Naive B cell (primary cell): ENCODE measurements at regions not wholly inside any gene's neighbourhood (a gene's known extent, or its start where the extent isn't known, plus 50 kb on each side); places are given as distances from the start of the nearest gene placed in this dataset.
"Not testable (repeated sequence)": the region's sequence is repeated elsewhere in the genome, so short reads cannot be mapped to it uniquely, and the experiment has no call there.

Source experiments
- ATAC-seq, 2 donors: fragments of 150-1000 bp; cut with Tn5 transposase; 2 replicates each; pipeline ENCODE4 v1.10.0; 2021; ENCODE audit warnings: low read depth in 2 of 2, mild to moderate bottlenecking in 2 of 2, moderate library complexity in 2 of 2
- DNase-seq: peaks from one replicate; pipeline ENCODE4 v3.0.0; 2022
- H3K27ac Mint-ChIP-seq, 6 donors: one replicate each; pipeline ENCODE4 v1.8.0; 2020 to 2022; ENCODE audit warnings: mild to moderate bottlenecking in 6 of 6, mixed read lengths in 6 of 6, moderate library complexity in 5 of 6, inconsistent platforms in 2 of 6
- H3K27me3 Mint-ChIP-seq, 3 donors: one replicate each; pipeline ENCODE4 v1.8.0; 2021 to 2022; ENCODE audit warnings: mixed read lengths in 3 of 3, mild to moderate bottlenecking in 1 of 3
- H3K36me3 Mint-ChIP-seq, 2 donors: one replicate each; pipeline ENCODE4 v1.8.0; 2020 to 2022; ENCODE audit warnings: mixed read lengths in 2 of 2, inconsistent platforms in 1 of 2, mild to moderate bottlenecking in 1 of 2
- H3K4me1 Mint-ChIP-seq, 3 donors: one replicate each; pipeline ENCODE4 v1.8.0; 2020 to 2022; ENCODE audit warnings: mixed read lengths in 3 of 3, inconsistent platforms in 1 of 3, mild to moderate bottlenecking in 1 of 3, moderate library complexity in 1 of 3
- H3K4me3 Mint-ChIP-seq, 8 donors: one replicate each; pipeline ENCODE4 v1.8.0; 2020 to 2022; ENCODE audit warnings: mild to moderate bottlenecking in 8 of 8, mixed read lengths in 8 of 8, moderate library complexity in 8 of 8, inconsistent platforms in 2 of 8
- H3K9me3 Mint-ChIP-seq, 7 donors: one replicate each; pipeline ENCODE4 v1.8.0; 2020 to 2022; ENCODE audit warnings: mixed read lengths in 7 of 7, mild to moderate bottlenecking in 5 of 7, inconsistent platforms in 2 of 7, moderate library complexity in 1 of 7

- Mint-ChIP-seq H3K4me1 (peaks cover 0 to 4% (median 1%) of the 10 kb centered on the region in 3 donors), H3K4me3 (no peak overlapping the region), H3K9me3 (peaks cover 3 to 23% (median 20%) of the 10 kb centered on the region in 7 donors), H3K36me3 (peaks cover 3 to 13% of the 10 kb centered on the region in 2 donors), H3K27me3 (peaks cover 0 to 6% (median 5%) of the 10 kb centered on the region in 3 donors), H3K27ac (no peak overlapping the region)
- ATAC-seq: no peak
- no peak for DNase-seq
These were observed 120.9 kb upstream of the CDC42EP3 start for GRCh38 chr2:37792366-37792765.

- DNase-seq: no peak
- Mint-ChIP-seq H3K36me3 (peaks cover 0 to 8% of the 10 kb centered on the region in 2 donors), H3K4me1 (peaks cover under 1 to 6% (median 4%) of the 10 kb centered on the region in 3 donors), H3K4me3 (no peak overlapping the region), H3K27me3 (peaks cover 0 to 6% (median 0%) of the 10 kb centered on the region in 3 donors), H3K9me3 (peaks cover 0 to 17% (median 14%) of the 10 kb centered on the region in 7 donors), H3K27ac (peak overlapping the region in 1 of 6 donors; percentile 11)
- no peak for ATAC-seq
These were observed 121.6 kb upstream of the CDC42EP3 start for GRCh38 chr2:37793004-37793403.

GRCh38 chr2:37794717-37795116 is 123.3 kb upstream of the CDC42EP3 start:
- Mint-ChIP-seq H3K4me3 (no peak overlapping the region), H3K36me3 (no peaks in the 10 kb centered on the region), H3K4me1 (peaks cover 10 to 14% (median 13%) of the 10 kb centered on the region in 3 donors), H3K27me3 (peaks cover 0 to 6% (median 0%) of the 10 kb centered on the region in 3 donors), H3K27ac (no peak overlapping the region), H3K9me3 (peaks cover 0 to 2% (median under 1%) of the 10 kb centered on the region in 7 donors)
- ATAC-seq: no peak
- DNase-seq: no peak

GRCh38 chr2:37795456-37795855 is 124.0 kb upstream of the CDC42EP3 start:
- peaks cover 0 to 2% (median 0%) of the 10 kb centered on the region in 7 donors for H3K9me3 Mint-ChIP-seq
- H3K4me1 Mint-ChIP-seq: peaks cover 10 to 14% (median 13%) of the 10 kb centered on the region in 3 donors
- ATAC-seq (no peak), DNase-seq (no peak)
- no peaks in the 10 kb centered on the region for H3K36me3 Mint-ChIP-seq
- no peak overlapping the region for H3K27ac Mint-ChIP-seq
- H3K27me3 Mint-ChIP-seq: peaks cover 0 to 6% (median 0%) of the 10 kb centered on the region in 3 donors
- H3K4me3 Mint-ChIP-seq: no peak overlapping the region

- Mint-ChIP-seq H3K27ac (no peak overlapping the region), H3K36me3 (no peaks in the 10 kb centered on the region), H3K27me3 (peaks cover 0 to 6% (median 0%) of the 10 kb centered on the region in 3 donors), H3K4me1 (peaks cover 10 to 14% (median 13%) of the 10 kb centered on the region in 3 donors), H3K4me3 (no peak overlapping the region), H3K9me3 (peaks cover 0 to 2% (median 0%) of the 10 kb centered on the region in 7 donors)
- no peak for DNase-seq
- no peak for ATAC-seq
These were observed 124.5 kb upstream of the CDC42EP3 start for GRCh38 chr2:37795938-37796337.

GRCh38 chr2:37796481-37796880 is 125.0 kb upstream of the CDC42EP3 start:
- Mint-ChIP-seq H3K4me3 (no peak overlapping the region), H3K4me1 (peaks cover 10 to 14% (median 13%) of the 10 kb centered on the region in 3 donors), H3K27ac (no peak overlapping the region), H3K27me3 (peaks cover 0 to 6% (median 0%) of the 10 kb centered on the region in 3 donors), H3K36me3 (no peaks in the 10 kb centered on the region), H3K9me3 (peaks cover 0 to 2% (median 0%) of the 10 kb centered on the region in 7 donors)
- DNase-seq: no peak
- ATAC-seq: no peak

GRCh38 chr2:37797081-37797480 is 125.6 kb upstream of the CDC42EP3 start:
- Mint-ChIP-seq H3K36me3 (no peaks in the 10 kb centered on the region), H3K27ac (peak overlapping the region in 1 of 6 donors; percentile 63)
- DNase-seq: no peak

GRCh38 chr2:37798315-37799005 is 126.6 kb upstream of the RMDN2 start:
- peak overlapping the region in 3 of 6 donors; percentile 21 to 60 (median 23) for H3K27ac Mint-ChIP-seq
- H3K36me3 Mint-ChIP-seq: no peaks in the 10 kb centered on the region
- peaks cover 0 to 2% (median 0%) of the 10 kb centered on the region in 7 donors for H3K9me3 Mint-ChIP-seq
- peak overlapping the region in 2 of 8 donors; percentile 2 to 62 for H3K4me3 Mint-ChIP-seq
- H3K4me1 Mint-ChIP-seq: peaks cover 10 to 14% (median 13%) of the 10 kb centered on the region in 3 donors
- H3K27me3 Mint-ChIP-seq: no peaks in the 10 kb centered on the region
- ATAC-seq: peak; percentile 97 to 99
- peak; percentile 31 for DNase-seq

More at GRCh38 chr2:37797081-37797480, 125.6 kb upstream of the CDC42EP3 start:
- Mint-ChIP-seq H3K4me1 (peaks cover 10 to 14% (median 13%) of the 10 kb centered on the region in 3 donors), H3K27me3 (peaks cover 0 to 6% (median 0%) of the 10 kb centered on the region in 3 donors), H3K9me3 (peaks cover 0 to 2% (median 0%) of the 10 kb centered on the region in 7 donors), H3K4me3 (no peak overlapping the region)
- ATAC-seq: no peak

GRCh38 chr2:37800176-37800858 is 124.8 kb upstream of the RMDN2 start:
- DNase-seq (no peak), ATAC-seq (no peak)
- Mint-ChIP-seq H3K27me3 (no peaks in the 10 kb centered on the region), H3K9me3 (no peaks in the 10 kb centered on the region), H3K4me3 (no peak overlapping the region), H3K36me3 (no peaks in the 10 kb centered on the region), H3K27ac (no peak overlapping the region), H3K4me1 (peaks cover 10 to 14% (median 13%) of the 10 kb centered on the region in 3 donors)

GRCh38 chr2:37802211-37802752 is 122.8 kb upstream of the RMDN2 start:
- H3K36me3 Mint-ChIP-seq: no peaks in the 10 kb centered on the region
- H3K27me3 Mint-ChIP-seq: no peaks in the 10 kb centered on the region

GRCh38 chr2:37802899-37803379 is 122.1 kb upstream of the RMDN2 start:
- no peak for DNase-seq
- Mint-ChIP-seq H3K36me3 (no peaks in the 10 kb centered on the region), H3K27me3 (no peaks in the 10 kb centered on the region), H3K27ac (no peak overlapping the region), H3K9me3 (peaks cover 0 to 11% (median 2%) of the 10 kb centered on the region in 7 donors), H3K4me1 (peaks cover 9 to 10% (median 9%) of the 10 kb centered on the region in 3 donors), H3K4me3 (no peak overlapping the region)
- ATAC-seq: no peak

More at GRCh38 chr2:37802211-37802752, 122.8 kb upstream of the RMDN2 start:
- no peak for DNase-seq
- peaks cover 10 to 13% (median 12%) of the 10 kb centered on the region in 3 donors for H3K4me1 Mint-ChIP-seq
- H3K9me3 Mint-ChIP-seq: peaks cover 0 to 11% (median 0%) of the 10 kb centered on the region in 7 donors
- ATAC-seq: no peak
- H3K4me3 Mint-ChIP-seq: no peak overlapping the region
- no peak overlapping the region for H3K27ac Mint-ChIP-seq

GRCh38 chr2:37806004-37806403 is 119.1 kb upstream of the RMDN2 start:
- not testable (repeated sequence) for H3K4me1 Mint-ChIP-seq, DNase-seq, H3K27me3 Mint-ChIP-seq, H3K27ac Mint-ChIP-seq, H3K4me3 Mint-ChIP-seq, ATAC-seq, H3K36me3 Mint-ChIP-seq
- peaks cover 0 to 15% (median 2%) of the 10 kb centered on the region in 7 donors for H3K9me3 Mint-ChIP-seq

- no peak for DNase-seq
- Mint-ChIP-seq H3K27ac (no peak overlapping the region), H3K4me3 (no peak overlapping the region), H3K4me1 (no peaks in the 10 kb centered on the region), H3K9me3 (peaks cover 0 to 15% (median 3%) of the 10 kb centered on the region in 7 donors), H3K27me3 (peaks cover 0 to 5% (median 0%) of the 10 kb centered on the region in 3 donors), H3K36me3 (no peaks in the 10 kb centered on the region)
- no peak for ATAC-seq
These were observed 115.6 kb upstream of the RMDN2 start for GRCh38 chr2:37809525-37809924.
